ENCODE measurements at regions not wholly inside any gene's neighbourhood (a gene's known extent, or its start where the extent isn't known, plus 50 kb on each side); places are given as distances from the start of the nearest gene placed in this dataset.

DNA sequence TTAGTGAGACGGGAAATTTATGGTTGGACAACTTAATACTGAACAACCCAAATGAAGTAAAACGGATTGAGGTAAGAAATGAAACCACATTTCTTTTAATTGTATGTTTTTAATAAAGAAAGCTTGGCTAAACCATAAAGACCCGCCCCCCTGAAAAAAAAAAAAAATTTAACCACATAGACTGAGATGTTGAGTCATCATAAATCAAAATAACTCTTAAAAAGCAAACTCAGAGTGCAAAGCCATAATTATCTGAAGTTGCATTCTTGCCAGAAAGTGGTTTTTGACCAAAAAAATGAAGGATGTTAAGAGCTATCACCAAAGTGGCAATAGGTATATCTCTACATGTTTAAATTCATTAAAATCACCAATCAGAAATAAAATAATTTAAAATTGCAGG is 101.8 kb upstream of the COL21A1 start:
- Mint-ChIP-seq H3K4me3 (no peak overlapping the region), H3K27ac (no peak overlapping the region), H3K4me1 (peaks cover 9% of the 10 kb centered on the region; the same call in 2 of the 3 replicates), H3K27me3 (ENCODE audit: insufficient read depth, low read depth, poor library complexity) (peaks cover 1% of the 10 kb centered on the region), H3K36me3 (ENCODE audit: low read depth) (0 out of 3 replicates have a peak, but pooled peaks cover 2% of the 10 kb centered on the region), H3K9me3 (peaks cover 17% of the 10 kb centered on the region; the same call in 2 of the 3 replicates)
- no peak overlapping the region for H3K27ac ChIP-seq (ENCODE audit: low read depth)
- DNase-seq (ENCODE audit: low spot score) (no peak), ATAC-seq (no peak)
- H3K36me3 ChIP-seq (ENCODE audit: insufficient read depth), result no peaks in the 10 kb centered on the region
- TF ChIP-seq, protein P1, sequence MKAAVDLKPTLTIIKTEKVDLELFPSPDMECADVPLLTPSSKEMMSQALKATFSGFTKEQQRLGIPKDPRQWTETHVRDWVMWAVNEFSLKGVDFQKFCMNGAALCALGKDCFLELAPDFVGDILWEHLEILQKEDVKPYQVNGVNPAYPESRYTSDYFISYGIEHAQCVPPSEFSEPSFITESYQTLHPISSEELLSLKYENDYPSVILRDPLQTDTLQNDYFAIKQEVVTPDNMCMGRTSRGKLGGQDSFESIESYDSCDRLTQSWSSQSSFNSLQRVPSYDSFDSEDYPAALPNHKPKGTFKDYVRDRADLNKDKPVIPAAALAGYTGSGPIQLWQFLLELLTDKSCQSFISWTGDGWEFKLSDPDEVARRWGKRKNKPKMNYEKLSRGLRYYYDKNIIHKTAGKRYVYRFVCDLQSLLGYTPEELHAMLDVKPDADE (IDR thresholded peaks at IDR 0.05), result no peak
- TF ChIP-seq NANOG (IDR thresholded peaks at IDR 0.05; ENCODE audit: borderline replicate concordance), result no peak
- TF ChIP-seq EZH2phosphoT487 (IDR thresholded peaks at IDR 0.05; ENCODE audit: unreplicated experiment), result no peak
- no peak for TF ChIP-seq CREB1 (CRISPR knock-in tag; IDR thresholded peaks at IDR 0.05; ENCODE audit: low read depth)
- no peak for TF ChIP-seq ZNF114 (CRISPR knock-in tag; IDR thresholded peaks at IDR 0.05)
- TF ChIP-seq, protein P2, sequence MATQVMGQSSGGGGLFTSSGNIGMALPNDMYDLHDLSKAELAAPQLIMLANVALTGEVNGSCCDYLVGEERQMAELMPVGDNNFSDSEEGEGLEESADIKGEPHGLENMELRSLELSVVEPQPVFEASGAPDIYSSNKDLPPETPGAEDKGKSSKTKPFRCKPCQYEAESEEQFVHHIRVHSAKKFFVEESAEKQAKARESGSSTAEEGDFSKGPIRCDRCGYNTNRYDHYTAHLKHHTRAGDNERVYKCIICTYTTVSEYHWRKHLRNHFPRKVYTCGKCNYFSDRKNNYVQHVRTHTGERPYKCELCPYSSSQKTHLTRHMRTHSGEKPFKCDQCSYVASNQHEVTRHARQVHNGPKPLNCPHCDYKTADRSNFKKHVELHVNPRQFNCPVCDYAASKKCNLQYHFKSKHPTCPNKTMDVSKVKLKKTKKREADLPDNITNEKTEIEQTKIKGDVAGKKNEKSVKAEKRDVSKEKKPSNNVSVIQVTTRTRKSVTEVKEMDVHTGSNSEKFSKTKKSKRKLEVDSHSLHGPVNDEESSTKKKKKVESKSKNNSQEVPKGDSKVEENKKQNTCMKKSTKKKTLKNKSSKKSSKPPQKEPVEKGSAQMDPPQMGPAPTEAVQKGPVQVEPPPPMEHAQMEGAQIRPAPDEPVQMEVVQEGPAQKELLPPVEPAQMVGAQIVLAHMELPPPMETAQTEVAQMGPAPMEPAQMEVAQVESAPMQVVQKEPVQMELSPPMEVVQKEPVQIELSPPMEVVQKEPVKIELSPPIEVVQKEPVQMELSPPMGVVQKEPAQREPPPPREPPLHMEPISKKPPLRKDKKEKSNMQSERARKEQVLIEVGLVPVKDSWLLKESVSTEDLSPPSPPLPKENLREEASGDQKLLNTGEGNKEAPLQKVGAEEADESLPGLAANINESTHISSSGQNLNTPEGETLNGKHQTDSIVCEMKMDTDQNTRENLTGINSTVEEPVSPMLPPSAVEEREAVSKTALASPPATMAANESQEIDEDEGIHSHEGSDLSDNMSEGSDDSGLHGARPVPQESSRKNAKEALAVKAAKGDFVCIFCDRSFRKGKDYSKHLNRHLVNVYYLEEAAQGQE (IDR thresholded peaks at IDR 0.05; ENCODE audit: unreplicated experiment), result no peak
- TF ChIP-seq ZNF331 (CRISPR knock-in tag; IDR thresholded peaks at IDR 0.05; ENCODE audit: low read depth), result no peak
- TF ChIP-seq, protein P3, sequence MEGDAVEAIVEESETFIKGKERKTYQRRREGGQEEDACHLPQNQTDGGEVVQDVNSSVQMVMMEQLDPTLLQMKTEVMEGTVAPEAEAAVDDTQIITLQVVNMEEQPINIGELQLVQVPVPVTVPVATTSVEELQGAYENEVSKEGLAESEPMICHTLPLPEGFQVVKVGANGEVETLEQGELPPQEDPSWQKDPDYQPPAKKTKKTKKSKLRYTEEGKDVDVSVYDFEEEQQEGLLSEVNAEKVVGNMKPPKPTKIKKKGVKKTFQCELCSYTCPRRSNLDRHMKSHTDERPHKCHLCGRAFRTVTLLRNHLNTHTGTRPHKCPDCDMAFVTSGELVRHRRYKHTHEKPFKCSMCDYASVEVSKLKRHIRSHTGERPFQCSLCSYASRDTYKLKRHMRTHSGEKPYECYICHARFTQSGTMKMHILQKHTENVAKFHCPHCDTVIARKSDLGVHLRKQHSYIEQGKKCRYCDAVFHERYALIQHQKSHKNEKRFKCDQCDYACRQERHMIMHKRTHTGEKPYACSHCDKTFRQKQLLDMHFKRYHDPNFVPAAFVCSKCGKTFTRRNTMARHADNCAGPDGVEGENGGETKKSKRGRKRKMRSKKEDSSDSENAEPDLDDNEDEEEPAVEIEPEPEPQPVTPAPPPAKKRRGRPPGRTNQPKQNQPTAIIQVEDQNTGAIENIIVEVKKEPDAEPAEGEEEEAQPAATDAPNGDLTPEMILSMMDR (conservative IDR thresholded peaks at IDR 0.05; ENCODE audit: low read depth in 2 of 2), result no peak
- no peak for TF ChIP-seq EZH2 (IDR thresholded peaks at IDR 0.05; ENCODE audit: low read depth, unreplicated experiment)
- no peaks in the 10 kb centered on the region for H3K27me3 ChIP-seq (ENCODE audit: insufficient read depth)
- no peaks in the 10 kb centered on the region for H3F3A ChIP-seq (replicated peaks; ENCODE audit: low read depth)
- H3K4me3 ChIP-seq, result no peak overlapping the region
- no peak overlapping the region for H3K4me2 ChIP-seq
- H2AFZ ChIP-seq, result no peak overlapping the region
- no peaks in the 10 kb centered on the region for H3K9me2 ChIP-seq (ENCODE audit: insufficient read depth)
- no peaks in the 10 kb centered on the region for H3K4me1 ChIP-seq (ENCODE audit: insufficient read depth)
- no peaks in the 10 kb centered on the region for H4K20me1 ChIP-seq (replicated peaks; ENCODE audit: insufficient read depth)
- no peaks in the 10 kb centered on the region for H3K79me2 ChIP-seq (replicated peaks; ENCODE audit: insufficient read depth)

DNA sequence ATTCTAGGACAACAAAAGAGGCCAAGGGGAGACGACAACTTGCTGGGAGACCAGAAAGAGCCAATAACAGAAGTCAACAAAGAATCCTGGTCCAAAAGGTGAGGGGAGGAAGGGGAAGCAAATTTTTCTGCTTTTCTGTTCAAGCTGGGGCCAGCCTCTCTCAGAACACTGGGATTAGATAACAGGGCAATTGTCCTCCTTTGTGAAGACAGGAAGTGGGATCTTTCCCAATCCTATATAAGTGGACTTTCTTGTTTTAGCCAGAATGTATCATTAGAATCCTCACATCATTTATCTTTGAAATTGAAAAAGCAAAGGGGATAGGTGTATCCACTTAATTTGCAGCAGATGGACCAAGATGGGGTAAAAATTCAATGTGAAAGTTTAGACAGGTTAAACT is 101.2 kb upstream of the COL21A1 start:
- Mint-ChIP-seq H3K36me3 (ENCODE audit: low read depth) (0 out of 3 replicates have a peak, but pooled peaks cover 2% of the 10 kb centered on the region), H3K4me1 (peaks cover 9% of the 10 kb centered on the region; the same call in 2 of the 3 replicates), H3K27me3 (ENCODE audit: insufficient read depth, low read depth, poor library complexity) (peaks cover 1% of the 10 kb centered on the region), H3K4me3 (no peak overlapping the region), H3K27ac (no peak overlapping the region), H3K9me3 (peaks cover 12% of the 10 kb centered on the region; the same call in 2 of the 3 replicates)
- Histone ChIP-seq H2AFZ (peak overlapping the region; percentile 66), H3K4me1 (ENCODE audit: insufficient read depth) (no peaks in the 10 kb centered on the region), H3K27me3 (ENCODE audit: insufficient read depth) (no peaks in the 10 kb centered on the region), H3K79me2 (replicated peaks; ENCODE audit: insufficient read depth) (no peaks in the 10 kb centered on the region), H3K36me3 (ENCODE audit: insufficient read depth) (no peaks in the 10 kb centered on the region), H3K27ac (ENCODE audit: low read depth) (no peak overlapping the region), H3K4me2 (no peak overlapping the region), H3K4me3 (no peak overlapping the region), H4K20me1 (replicated peaks; ENCODE audit: insufficient read depth) (no peaks in the 10 kb centered on the region), H3F3A (replicated peaks; ENCODE audit: low read depth) (no peaks in the 10 kb centered on the region), H3K9me2 (ENCODE audit: insufficient read depth) (no peaks in the 10 kb centered on the region)
- DNase-seq (ENCODE audit: low spot score) (no peak), ATAC-seq (no peak)
- TF ChIP-seq, protein P1 (IDR thresholded peaks at IDR 0.05), result no peak
- TF ChIP-seq JUNB (IDR thresholded peaks at IDR 0.05; ENCODE audit: unreplicated experiment), result no peak
- TF ChIP-seq STAT1 (IDR thresholded peaks at IDR 0.05; ENCODE audit: unreplicated experiment), result no peak
- TF ChIP-seq EZH2 (IDR thresholded peaks at IDR 0.05; ENCODE audit: low read depth, unreplicated experiment), result no peak
